GM18909 (cell line): ENCODE measurements at regions not wholly inside any gene's neighbourhood (a gene's known extent, or its start where the extent isn't known, plus 50 kb on each side); places are given as distances from the start of the nearest gene placed in this dataset.

Source experiments
- ATAC-seq: cut with Tn5 transposase; IDR thresholded peaks from one replicate; pipeline ENCODE4 v1.9.1; 2021; ENCODE audit warnings: mild to moderate bottlenecking; ENCODE audit not compliant: unreplicated experiment, poor library complexity

- ATAC-seq, result no peak
Measured at GRCh38 chr7:33837356-33837851, 67.9 kb upstream of the BMPER start.

GRCh38 chr7:33841031-33841430 is 64.3 kb upstream of the BMPER start:
- ATAC-seq, result no peak

DNA sequence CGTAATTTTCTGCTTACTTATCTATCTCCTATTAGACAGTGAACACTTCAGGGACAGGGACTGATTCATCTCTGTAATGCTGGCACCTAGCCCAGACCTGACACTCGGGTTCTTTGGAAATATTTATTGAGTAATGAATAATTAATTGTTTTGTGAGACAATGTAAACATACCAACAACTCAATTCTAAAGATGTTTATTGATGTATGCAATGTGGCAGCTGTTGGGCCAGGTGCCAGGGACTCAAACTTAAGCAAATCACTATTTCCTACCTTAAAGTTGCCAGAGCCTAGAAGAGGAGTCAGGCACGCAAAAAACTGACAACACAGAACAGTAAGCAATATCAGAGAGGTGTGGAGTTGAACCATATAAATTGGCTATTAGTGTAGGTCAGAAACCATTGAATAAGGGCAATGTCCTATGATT is 63.6 kb upstream of the BMPER start:
- ATAC-seq, result no peak

DNA sequence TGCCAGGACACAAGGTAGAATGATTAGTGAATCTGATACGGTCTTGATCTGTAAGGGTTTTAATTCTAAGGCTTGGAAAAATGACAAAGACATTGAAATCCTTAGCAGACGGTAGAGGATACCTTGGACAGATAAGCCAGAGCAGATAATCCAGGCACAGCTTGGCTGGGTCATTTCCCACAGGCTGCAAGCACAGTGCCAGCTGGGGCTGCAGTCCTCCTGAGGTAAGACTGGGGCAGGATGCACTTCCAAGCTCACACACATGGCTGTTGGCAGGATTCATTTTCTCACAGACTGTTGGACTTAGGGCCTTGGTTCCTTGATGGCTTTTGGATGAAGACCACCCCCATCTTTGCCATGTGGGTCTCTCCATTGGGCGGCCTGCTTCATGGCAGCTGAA is 63.2 kb upstream of the BMPER start:
- no peak for ATAC-seq

DNA sequence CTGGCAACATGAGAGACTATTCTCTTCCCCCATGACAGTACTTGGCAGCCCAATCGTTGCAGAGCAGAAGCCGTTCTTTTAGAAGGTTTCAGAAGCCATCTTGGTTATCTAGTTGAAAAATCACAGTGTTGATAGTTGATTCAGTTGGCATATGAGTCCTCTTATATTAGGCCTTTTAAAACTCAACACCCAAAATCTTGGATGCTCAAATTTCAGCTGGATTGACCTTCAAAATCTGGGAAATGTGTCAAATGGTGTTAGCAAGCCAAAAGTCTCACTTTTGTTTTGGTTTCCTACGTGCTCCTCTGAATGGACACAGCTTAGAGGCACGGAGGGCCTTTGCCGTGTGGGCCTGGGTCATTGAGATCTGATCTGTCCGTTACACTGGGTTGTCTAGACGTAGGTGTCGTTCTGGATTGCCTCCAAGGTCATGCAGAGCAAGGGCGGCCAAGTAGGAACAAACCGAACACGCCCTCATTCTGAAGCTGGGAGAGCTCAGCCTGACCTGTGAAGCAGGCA is 59.3 kb upstream of the BMPER start:
- ATAC-seq, result no peak

DNA sequence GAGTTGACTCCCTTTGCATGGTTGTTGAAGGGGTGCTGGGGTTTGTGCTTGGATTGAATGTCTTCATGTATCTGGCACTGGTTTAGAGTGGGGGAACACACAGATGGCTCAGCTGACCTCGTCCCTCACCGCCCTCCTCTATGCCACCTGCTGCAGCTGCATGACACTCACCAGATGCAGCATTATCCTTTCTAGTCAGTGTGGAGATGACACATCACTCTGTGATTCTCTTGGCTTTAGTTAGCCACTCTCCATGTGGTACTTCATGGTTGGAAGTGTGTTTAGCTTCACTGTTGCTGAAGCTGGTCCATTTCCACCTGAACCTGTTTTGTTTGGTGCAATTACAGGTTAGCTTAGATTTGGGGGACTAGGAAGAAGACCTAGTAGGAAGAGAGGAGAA is 56.3 kb upstream of the BMPER start:
- ATAC-seq, result no peak

- ATAC-seq, result no peak
Measured at GRCh38 chr7:33849971-33850559, 55.3 kb upstream of the BMPER start.

DNA sequence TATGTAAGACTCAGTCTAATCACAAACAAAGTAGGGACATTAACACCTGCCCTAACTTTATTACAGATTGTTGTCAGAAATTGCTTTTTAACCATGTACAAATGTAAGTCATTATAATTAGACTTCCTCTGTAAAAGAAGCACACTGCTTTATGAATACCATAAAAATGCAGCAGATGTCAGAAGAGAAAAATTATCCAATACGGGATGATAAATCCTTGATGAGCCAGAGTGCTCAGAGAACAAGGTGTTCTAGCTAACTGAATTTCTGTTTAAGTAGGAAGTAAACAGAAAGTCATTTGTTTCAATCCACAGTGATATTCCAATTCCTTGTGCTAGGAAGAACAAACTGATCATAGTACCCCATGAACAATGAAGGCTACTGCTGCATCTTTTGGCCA is 54.6 kb upstream of the BMPER start:
- no peak for ATAC-seq

GRCh38 chr7:33852838-33853237 is 52.5 kb upstream of the BMPER start:
- ATAC-seq, result no peak

GRCh38 chr7:33853361-33854062 is 51.8 kb upstream of the BMPER start:
- ATAC-seq, result no peak

DNA sequence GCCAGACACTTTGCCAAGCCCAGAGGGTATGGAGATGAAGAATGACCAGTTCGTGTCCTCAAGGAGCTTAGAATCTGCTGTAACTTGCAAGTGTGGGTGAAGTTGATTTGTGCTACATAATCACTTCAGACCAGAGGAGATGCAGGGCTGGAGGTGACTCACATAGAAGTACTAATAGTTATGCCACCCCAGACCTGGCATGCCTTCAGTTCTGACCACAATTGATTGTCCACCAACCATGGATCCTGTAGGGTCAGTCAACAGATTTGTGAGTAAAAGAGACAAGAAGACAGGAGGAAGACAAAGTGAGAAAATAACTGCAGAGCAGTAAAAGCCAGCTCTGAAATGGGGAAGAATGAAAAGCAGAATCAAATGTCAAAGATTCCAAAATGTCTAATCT is 51.2 kb upstream of the BMPER start:
- no peak for ATAC-seq

DNA sequence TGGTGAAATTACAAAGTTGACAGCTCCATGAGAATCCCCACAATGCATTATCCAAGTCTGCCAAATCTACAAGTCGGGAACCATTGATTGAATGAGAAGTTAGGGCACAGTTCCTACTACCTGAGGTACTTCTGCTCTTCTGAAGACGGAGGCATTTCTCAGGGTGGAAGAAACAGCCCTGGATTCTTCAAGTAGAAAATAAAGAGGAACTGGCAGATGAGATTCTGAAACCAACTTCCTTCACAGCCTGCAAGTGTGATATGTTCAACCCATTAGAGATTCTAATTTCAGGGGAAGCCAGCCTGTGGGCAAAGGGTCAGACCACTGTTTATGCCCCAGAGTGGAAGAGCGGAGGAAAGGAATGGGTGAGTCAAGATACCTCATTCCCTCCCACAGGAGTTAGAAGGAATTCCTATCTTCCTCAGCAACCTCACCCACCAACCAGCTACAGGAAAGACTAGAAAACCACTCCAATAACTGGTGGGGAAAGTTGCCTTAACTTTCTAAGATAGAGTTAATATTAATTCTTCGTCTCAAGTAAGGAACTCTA is 50.5 kb upstream of the BMPER start:
- ATAC-seq, result no peak
